GM06990 (cell line): ENCODE measurements at regions not wholly inside any gene's neighbourhood (a gene's known extent, or its start where the extent isn't known, plus 50 kb on each side); places are given as distances from the start of the nearest gene placed in this dataset.

Source experiments
- DNase-seq: peaks from one replicate; pipeline ENCODE4 v3.0.0-alpha.2; 2011; ENCODE audit not compliant: insufficient read length; ENCODE audit errors: extremely low read depth
- H3K27me3 ChIP-seq: replicated peaks from 2 replicates; pipeline ENCODE4 v1.6.0; 2011; ENCODE audit warnings: low read length; ENCODE audit not compliant: control insufficient read depth, insufficient read depth
- H3K36me3 ChIP-seq: 2 replicates; pipeline ENCODE4 v1.5.1; 2011; ENCODE audit warnings: low read length; ENCODE audit not compliant: control insufficient read depth, insufficient read depth
- H3K4me3 ChIP-seq: replicated peaks from 2 replicates; pipeline ENCODE4 v1.5.1; 2011; ENCODE audit warnings: low read depth, mild to moderate bottlenecking, control low read depth, low read length
- CTCF ChIP-seq: IDR thresholded peaks from 2 replicates; pipeline ENCODE4 v1.5.1; 2011; ENCODE audit warnings: low read length, control low read depth, mild to moderate bottlenecking, inconsistent platforms; ENCODE audit not compliant: insufficient read depth, poor library complexity, severe bottlenecking

- Histone ChIP-seq H3K4me3 (no peak overlapping the region), H3K27me3 (no peaks in the 10 kb centered on the region), H3K36me3 (no peaks in the 10 kb centered on the region)
- no peak for DNase-seq
- TF ChIP-seq CTCF = no peak
Measured at GRCh38 chr6:14466278-14466677, 348.7 kb downstream of the CD83 start.

- Histone ChIP-seq H3K4me3 (no peak overlapping the region), H3K27me3 (no peaks in the 10 kb centered on the region), H3K36me3 (no peaks in the 10 kb centered on the region)
- no peak for TF ChIP-seq CTCF
- DNase-seq = no peak
Measured at GRCh38 chr6:14467591-14467990, 350.0 kb downstream of the CD83 start.

GRCh38 chr6:14468647-14469321 is 351.2 kb downstream of the CD83 start:
- no peak for DNase-seq
- no peak for TF ChIP-seq CTCF
- Histone ChIP-seq H3K36me3 (no peaks in the 10 kb centered on the region), H3K27me3 (no peaks in the 10 kb centered on the region), H3K4me3 (no peak overlapping the region)

- TF ChIP-seq CTCF = no peak
- no peak for DNase-seq
- Histone ChIP-seq H3K4me3 (no peak overlapping the region), H3K27me3 (no peaks in the 10 kb centered on the region), H3K36me3 (no peaks in the 10 kb centered on the region)
Measured at GRCh38 chr6:14470101-14470500, 352.5 kb downstream of the CD83 start.

- Histone ChIP-seq H3K27me3 (no peaks in the 10 kb centered on the region), H3K4me3 (no peak overlapping the region), H3K36me3 (no peaks in the 10 kb centered on the region)
- no peak for TF ChIP-seq CTCF
- no peak for DNase-seq
Measured at GRCh38 chr6:14470671-14471070, 353.1 kb downstream of the CD83 start.

- Histone ChIP-seq H3K27me3 (0 out of 2 replicates have a peak, but pooled peaks cover 1% of the 10 kb centered on the region), H3K4me3 (no peak overlapping the region), H3K36me3 (no peaks in the 10 kb centered on the region)
- no peak for TF ChIP-seq CTCF
- DNase-seq = no peak
Measured at GRCh38 chr6:14472255-14472985, 354.8 kb downstream of the CD83 start.
